GM21786 (cell line): ENCODE measurements at regions not wholly inside any gene's neighbourhood (a gene's known extent, or its start where the extent isn't known, plus 50 kb on each side); places are given as distances from the start of the nearest gene placed in this dataset.
A peak's percentile ranks its signal among the peaks of the same experiment; 100 is the strongest.

Experiments
- ATAC-seq: cut with Tn5 transposase; IDR thresholded peaks from one replicate; pipeline ENCODE4 v1.9.1; 2021; ENCODE audit not compliant: unreplicated experiment

DNA sequence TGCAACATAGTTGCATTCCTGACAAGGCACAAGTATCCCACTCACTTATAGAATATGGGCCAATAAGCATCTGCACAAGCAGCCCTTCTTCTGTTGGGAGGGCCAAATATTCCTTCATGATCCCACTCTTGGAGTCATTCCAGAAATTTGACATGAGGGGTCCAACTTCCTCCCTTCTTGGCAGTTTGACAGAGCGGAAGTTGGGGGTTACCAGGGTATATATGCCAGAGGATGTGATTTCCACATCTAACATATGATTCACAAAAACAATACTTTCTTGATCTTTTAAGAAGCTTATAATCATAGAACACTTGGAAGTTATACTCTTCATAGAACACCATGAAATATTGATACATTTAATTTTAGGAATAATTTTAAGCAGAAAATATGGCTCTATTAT lies 100.9 kb upstream of the CRBN start:
- ATAC-seq, result no peak

DNA sequence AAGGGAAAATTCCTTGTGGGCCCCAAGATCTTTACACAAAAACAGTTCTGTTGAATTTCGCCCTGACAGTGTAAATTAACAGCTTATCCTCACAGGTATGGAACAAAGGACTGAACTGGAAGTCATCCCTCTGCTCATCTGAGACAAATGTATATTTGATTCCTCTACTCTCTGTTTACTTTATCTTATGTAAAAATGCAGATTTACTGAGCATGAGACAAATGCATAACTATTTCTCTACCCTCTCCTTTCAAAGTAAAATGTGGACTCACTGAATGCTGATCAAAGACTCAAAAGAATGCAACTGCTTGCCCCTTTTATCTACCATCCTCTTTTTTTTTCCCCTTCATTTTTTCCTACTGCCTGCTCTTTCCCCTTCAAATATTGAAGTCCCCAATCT lies 98.6 kb upstream of the CRBN start:
- ATAC-seq, result no peak

DNA sequence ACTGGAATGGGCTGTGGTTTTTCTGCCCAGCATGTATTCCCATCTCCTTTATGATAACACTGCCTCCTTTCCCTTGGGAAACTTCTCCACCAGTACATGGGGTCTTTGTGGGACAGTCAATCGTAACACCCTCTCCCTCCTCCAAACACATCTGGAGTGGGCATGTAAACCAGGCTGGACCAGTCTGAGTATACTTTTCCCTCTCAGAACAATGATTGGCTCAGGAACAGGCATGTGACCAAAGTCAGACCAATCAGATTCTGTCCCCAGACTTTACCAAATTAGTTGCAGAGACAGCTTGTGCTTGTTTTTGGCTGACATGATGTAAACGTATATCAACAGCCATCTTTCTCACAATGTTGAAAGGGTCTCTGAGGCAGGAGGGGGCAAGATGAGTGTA lies 97.1 kb upstream of the CRBN start:
- no peak for ATAC-seq

DNA sequence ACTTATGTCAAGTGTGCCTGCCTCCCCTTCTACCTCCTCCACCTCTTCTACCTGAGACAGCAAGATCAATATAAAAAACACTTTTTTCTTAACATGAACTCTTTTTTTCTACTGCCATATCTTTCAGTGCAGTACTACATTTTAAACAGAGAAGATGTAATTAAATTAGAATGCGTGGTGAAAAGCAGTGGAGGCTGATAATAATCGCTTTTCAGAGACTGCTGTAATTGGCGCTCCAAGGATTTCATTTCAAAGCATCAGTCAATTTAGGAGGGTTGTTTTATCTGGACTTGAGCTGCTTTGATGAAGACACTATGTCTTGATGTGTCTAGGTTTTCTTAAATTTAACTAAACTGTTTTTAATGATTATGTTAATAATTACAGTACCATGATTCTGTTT lies 85.3 kb upstream of the CRBN start:
- ATAC-seq, result no peak

DNA sequence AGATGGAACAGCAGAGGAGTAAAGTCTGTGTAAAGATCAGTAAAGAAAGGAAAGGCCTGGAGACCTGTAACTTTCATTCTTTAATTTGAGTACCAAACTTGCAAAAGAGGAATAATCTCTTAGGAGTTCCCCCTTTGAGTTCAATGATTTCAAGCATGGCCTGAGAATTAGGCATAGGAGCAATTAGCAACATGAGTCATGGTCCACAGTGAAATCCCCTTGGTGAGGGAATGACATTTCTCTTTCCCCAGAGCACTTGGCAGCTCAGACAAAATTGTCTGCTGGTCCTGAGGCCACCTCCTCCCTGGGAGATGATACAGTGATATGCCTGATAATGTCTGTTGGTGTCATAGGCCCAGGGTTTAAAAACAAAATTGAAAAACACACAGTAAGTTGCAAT lies 81.4 kb upstream of the CRBN start:
- ATAC-seq, result peak; percentile 65

DNA sequence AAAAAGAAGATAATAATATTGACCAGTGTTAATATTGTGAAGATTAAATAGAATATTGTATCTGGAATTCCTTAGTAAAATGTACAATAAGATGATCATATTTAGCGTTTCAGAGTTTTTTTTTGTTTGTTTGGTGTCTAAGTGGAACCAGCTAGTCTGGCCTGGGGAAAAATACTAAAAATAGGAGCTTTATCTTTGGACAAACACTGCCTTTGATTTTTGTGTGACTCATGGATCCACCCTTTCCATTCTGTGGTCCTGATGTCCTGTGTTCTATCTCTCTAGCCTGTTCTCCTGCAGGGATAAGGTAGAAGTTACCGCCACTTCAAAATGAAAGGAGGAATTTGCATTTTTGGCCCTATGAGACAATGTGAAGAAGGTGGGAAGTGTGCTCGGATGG lies 79.7 kb upstream of the CRBN start:
- ATAC-seq, result no peak

DNA sequence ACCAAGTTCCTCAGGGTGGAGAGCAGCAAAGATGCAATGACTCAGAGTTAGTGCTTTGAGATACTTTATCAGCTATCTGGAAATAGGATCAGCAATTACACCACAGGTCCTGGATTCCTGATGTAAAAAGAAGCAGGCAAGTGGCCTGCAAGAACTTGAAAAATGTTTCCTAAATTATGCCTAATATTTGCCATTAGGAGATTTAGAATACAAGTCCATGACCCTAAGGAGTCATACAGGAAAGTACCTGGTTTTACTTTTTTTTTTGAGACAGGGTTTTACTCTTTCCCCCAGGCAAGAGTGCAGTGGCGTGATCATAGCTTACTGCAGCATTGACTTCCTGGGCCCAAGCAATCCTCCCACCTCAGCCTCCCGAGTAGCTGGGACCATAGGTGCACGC lies 78.8 kb upstream of the CRBN start:
- no peak for ATAC-seq

DNA sequence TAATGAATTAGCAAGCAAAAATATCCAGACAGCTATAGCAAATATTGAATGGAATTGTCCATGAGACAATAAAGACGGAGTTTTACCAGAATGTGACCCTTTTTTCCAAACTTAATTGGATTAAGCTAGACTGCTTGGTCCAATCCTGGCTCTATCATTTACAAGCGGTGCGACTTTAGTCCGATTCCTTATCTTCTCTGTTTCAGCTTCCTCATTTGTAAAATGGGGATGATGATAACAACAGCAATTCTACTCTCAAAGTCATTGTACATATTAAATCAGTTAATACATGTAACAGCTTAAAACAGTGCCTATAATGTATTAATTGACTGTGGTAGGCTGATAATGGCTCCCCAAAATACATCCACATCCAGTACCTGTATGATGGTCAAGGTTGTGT lies 62.1 kb upstream of the CRBN start:
- ATAC-seq, result no peak

DNA sequence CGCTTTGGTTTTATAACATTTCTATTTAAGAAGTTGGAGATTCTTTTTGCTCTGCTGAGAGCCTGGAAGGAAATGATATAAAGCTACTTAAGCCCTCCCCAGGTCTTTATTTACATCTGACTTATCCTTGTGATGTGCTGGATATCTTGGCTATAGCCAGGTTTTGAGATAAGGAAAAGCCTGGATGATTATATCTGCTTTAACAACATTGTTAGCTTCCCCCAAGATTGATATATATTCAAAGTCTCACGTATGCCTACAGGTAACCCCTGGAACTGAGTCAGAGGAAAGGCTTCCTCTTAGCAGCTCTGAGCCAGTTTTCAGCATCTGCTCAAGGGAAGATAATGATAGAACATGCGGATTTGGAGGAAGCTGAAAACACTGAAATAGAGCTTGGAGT lies 61.5 kb upstream of the CRBN start:
- ATAC-seq, result no peak

DNA sequence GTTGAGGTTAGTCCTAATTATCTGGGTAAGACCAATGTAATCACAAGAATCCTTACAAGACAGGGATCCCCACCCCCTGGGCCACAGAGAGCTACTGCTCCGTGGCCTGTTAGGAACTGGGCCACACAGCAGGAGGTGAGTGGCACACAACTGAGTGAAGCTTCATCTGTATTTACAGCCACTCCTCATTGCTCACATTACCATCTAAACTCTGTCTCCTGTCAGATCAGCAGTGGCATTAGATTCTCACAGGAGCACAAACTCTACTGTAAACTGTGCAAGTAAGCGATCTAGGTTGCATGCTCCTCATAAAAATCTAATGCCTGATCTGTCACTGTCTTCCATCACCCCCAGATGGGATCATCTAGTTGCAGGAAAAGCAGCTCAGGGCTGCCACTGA lies 58.5 kb upstream of the CRBN start:
- ATAC-seq, result no peak

DNA sequence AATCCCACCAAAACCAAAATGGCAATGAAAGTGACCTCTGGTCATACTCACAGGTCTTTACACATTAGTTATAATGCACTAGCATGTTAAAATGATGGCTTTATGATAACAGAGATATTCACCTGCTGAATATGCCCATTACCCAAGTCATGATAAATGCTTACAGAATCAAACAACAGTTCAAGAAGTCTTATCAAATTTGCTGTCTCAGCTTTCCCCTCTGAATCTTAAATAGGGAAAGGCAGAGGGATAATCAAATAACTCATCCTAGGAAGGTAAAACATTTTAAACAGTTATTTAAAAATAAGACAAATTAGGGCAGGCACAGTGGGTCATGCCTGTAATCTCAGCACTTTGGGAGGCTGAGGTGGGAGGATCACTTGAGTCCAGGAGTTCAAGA lies 52.8 kb upstream of the CRBN start:
- ATAC-seq, result no peak
